Aorta (tissue), 5 donors: ENCODE measurements at regions not wholly inside any gene's neighbourhood (a gene's known extent, or its start where the extent isn't known, plus 50 kb on each side); places are given as distances from the start of the nearest gene placed in this dataset.

Experiments used
- ATAC-seq: fragments of 200-7000 bp; cut with Tn5 transposase; one replicate; pipeline ENCODE4 v1.9.1; 2022; ENCODE audit warnings: moderate library complexity; ENCODE audit not compliant: low FRiP score
- DNase-seq, 2 donors: peaks; one replicate each; pipeline ENCODE4 v3.0.0-alpha.2; 2020
- H3K27ac ChIP-seq, 2 donors: one replicate each; pipeline ENCODE4 v1.5.1; 2013; ENCODE audit warnings: low read length in 2 of 2, mild to moderate bottlenecking in 2 of 2, moderate library complexity in 2 of 2, control low read depth in 1 of 2, inconsistent platforms in 1 of 2, low read depth in 1 of 2
- H3K27me3 ChIP-seq, 2 donors: one replicate each; pipeline ENCODE4 v1.6.1; 2013; ENCODE audit warnings: control low read depth in 1 of 2, low read length in 1 of 2, mild to moderate bottlenecking in 1 of 2, moderate library complexity in 1 of 2; ENCODE audit not compliant: insufficient read depth in 2 of 2, control insufficient read depth in 1 of 2
- H3K36me3 ChIP-seq, 2 donors: one replicate each; pipeline ENCODE4 v1.6.1; 2013; ENCODE audit warnings: control low read depth in 1 of 2, low read length in 1 of 2, mild to moderate bottlenecking in 1 of 2; ENCODE audit not compliant: insufficient read depth in 2 of 2, control insufficient read depth in 1 of 2
- H3K4me1 ChIP-seq, 2 donors: one replicate each; pipeline ENCODE4 v1.6.1; 2013; ENCODE audit warnings: low read length in 2 of 2, control low read depth in 1 of 2, mild to moderate bottlenecking in 1 of 2, moderate library complexity in 1 of 2; ENCODE audit not compliant: insufficient read depth in 2 of 2, control insufficient read depth in 1 of 2
- H3K4me3 ChIP-seq, 2 donors: one replicate each; pipeline ENCODE4 v1.5.1; 2013; ENCODE audit warnings: low read length in 2 of 2, control low read depth in 1 of 2, mild to moderate bottlenecking in 1 of 2
- H3K9me3 ChIP-seq: one replicate; pipeline ENCODE4 v1.6.1; 2013; ENCODE audit warnings: mild to moderate bottlenecking, low read length; ENCODE audit not compliant: control insufficient read depth
- WGBS, 2 donors: extraction: QIAGEN DNeasy Blood & Tissue Kit; methylation state at CpG; one replicate each; pipeline ENCODE4 v1.1.7; 2013; 5-methylcytosine and 5-hydroxymethylcytosine counted together
- intact Hi-C, 2 donors: fragments of 100-400 bp; cut with DNase I; formaldehyde crosslinking; loops; one replicate each; pipeline versions ENCODE4 v1.14.2 to v1.15.0; 2022
- donor health status: healthy with polysubstance abuse.
- donor health status: Bipolar disorder and iron deficiency.
- donor health status: DM: no; HTN: no; CAD: no.
- donor health status: DM: no; HTN: no; CAD: no.
- donor health status: DM: yes; HTN: yes; CAD: no.

DNA sequence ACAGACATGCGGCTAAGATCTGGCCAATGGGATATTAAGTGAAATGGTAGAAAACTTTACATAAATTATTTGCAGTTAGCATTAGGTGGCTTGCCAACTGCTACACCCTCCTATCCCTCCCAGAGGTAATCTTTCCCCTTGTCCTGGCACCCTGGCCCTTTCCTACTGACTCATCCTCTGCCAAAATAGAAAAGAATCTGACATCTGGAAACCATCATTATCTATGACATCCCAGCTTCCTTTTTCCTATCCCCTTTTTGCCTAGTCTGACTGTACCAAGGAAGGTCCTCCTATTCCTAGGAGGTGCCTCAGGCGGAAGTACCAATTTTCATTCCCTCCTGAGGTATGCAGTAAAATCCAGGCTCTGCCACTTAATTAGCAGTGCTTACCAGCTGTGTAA is 163.6 kb upstream of the KLF3 start:
- no peaks in the 10 kb centered on the region for H3K27me3 ChIP-seq
- DNase-seq: no peak
- no peaks in the 10 kb centered on the region for H3K4me1 ChIP-seq
- intact Hi-C loops: no loop called here
- WGBS, 2 donors: 94 to 95% methylated on average over 2 of the region's 2 CpGs
- no peaks in the 10 kb centered on the region for H3K36me3 ChIP-seq
- no peak overlapping the region for H3K4me3 ChIP-seq
- no peak for ATAC-seq
- no peak overlapping the region for H3K27ac ChIP-seq
- no peaks in the 10 kb centered on the region for H3K9me3 ChIP-seq

DNA sequence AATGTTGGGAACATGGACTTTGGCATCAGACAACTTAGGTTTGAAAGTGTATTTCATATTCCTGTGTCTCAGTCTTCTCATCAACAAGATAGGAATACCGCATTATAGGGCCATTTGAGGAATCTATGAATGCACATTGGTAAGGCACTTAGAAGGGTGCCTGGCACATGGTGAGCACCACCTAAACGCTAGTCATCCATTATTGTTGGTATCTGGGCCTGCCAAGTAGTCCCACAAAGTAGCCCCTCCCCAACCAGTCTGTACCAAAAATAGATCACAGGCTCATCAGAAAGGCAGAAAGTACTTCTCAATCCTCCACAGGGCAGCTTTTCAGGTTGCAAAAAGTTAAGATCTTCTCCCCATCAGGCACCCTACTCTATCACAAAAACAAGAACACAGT is 162.3 kb upstream of the KLF3 start:
- Histone ChIP-seq H3K4me3 (no peak overlapping the region), H3K9me3 (no peaks in the 10 kb centered on the region), H3K36me3 (no peaks in the 10 kb centered on the region), H3K27me3 (no peaks in the 10 kb centered on the region), H3K4me1 (no peaks in the 10 kb centered on the region), H3K27ac (no peak overlapping the region)
- ATAC-seq: no peak
- DNase-seq: no peak
- intact Hi-C loops: no loop called here
- WGBS, 2 donors: 64 to 79% methylated on average over 2 of the region's 2 CpGs

DNA sequence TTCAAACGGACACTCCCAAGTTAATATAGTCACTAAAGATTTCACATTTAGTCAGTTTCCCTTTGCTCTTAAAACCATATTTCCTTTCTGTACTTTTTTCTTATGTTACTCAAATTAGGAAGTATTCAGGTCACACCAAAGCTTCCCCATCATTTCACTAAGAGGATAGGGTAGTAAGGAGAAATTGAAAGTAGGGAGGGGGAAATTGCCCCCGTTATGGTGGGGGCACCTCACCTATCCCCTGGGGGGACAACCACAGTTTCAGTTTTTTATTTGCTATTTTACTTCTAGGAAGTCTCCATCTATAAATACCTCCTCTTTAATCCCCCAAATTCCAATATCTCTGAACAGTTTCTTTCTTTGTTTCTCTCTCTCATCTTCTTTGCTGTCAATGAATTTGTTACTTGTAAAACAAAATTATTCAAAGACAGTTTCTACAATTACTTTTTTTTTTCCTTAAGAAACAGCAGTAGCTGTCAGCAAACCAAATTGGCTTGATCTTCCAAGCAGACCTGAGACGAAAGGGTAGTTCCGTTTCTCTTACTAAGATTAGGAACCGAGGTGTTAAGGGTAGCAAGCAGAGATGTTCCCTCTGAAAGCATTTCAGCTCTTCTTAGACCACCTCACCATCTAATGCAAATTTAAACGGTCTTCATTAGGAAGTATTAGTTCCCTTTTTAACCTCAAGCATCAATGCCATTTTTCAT is 160.2 kb upstream of the KLF3 start:
- ATAC-seq (no peak), DNase-seq (no peak)
- no peaks in the 10 kb centered on the region for H3K9me3 ChIP-seq
- intact Hi-C loops: no loop called here
- H3K4me1 ChIP-seq: no peaks in the 10 kb centered on the region
- H3K4me3 ChIP-seq: no peak overlapping the region
- WGBS, 2 donors: 83 to 85% methylated on average over 6 of the region's 6 CpGs
- H3K27ac ChIP-seq: no peak overlapping the region
- H3K27me3 ChIP-seq: no peaks in the 10 kb centered on the region
- no peaks in the 10 kb centered on the region for H3K36me3 ChIP-seq

DNA sequence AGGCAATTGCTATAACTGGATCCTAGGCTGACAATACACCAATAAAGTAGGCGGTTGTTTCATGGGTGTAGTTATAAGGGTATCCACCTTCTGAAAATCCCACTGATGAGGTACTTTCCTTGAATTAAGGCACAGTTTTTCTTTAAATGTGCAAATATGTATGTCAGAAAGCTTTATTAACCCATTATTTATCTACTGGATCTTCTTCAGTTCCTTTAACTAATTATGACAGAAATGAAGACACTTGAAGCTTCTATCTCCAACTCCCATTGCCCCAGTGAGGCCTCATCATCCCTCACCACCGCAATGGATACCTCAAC is 159.6 kb upstream of the KLF3 start:
- DNase-seq (no peak), ATAC-seq (no peak)
- H3K27ac ChIP-seq: no peak overlapping the region
- H3K4me3 ChIP-seq: no peak overlapping the region
- H3K27me3 ChIP-seq: no peaks in the 10 kb centered on the region
- intact Hi-C loops: no loop called here
- H3K9me3 ChIP-seq: no peaks in the 10 kb centered on the region
- no peaks in the 10 kb centered on the region for H3K36me3 ChIP-seq
- 97 to 100% methylated on average over 2 of the region's 2 CpGs for WGBS, 2 donors
- no peaks in the 10 kb centered on the region for H3K4me1 ChIP-seq

DNA sequence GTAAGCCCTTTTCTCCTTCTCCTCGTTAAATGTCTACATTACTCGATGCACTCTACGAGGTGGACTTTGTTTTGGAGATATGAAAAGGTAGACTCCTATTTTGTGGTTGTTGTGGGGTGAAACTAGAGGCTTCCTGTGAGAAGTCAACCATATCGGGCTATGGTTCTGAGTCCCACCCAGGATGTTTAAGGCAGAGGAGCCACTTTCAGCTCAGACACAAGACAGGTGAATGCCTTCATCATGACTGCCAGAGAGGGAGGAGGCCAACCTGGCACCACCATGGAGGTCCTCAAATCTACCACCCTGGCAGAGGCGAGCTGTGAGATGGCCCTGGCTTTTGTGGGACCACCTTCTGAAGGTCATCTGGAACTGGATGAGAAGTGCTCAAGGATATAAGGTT is 154.4 kb upstream of the KLF3 start:
- no peaks in the 10 kb centered on the region for H3K4me1 ChIP-seq
- H3K27me3 ChIP-seq: no peaks in the 10 kb centered on the region
- DNase-seq (no peak), ATAC-seq (no peak)
- H3K9me3 ChIP-seq: no peaks in the 10 kb centered on the region
- H3K27ac ChIP-seq: no peak overlapping the region
- intact Hi-C loops: no loop called here
- no peak overlapping the region for H3K4me3 ChIP-seq
- 86 to 94% methylated on average over 5 of the region's 5 CpGs for WGBS, 2 donors
- H3K36me3 ChIP-seq: no peaks in the 10 kb centered on the region

DNA sequence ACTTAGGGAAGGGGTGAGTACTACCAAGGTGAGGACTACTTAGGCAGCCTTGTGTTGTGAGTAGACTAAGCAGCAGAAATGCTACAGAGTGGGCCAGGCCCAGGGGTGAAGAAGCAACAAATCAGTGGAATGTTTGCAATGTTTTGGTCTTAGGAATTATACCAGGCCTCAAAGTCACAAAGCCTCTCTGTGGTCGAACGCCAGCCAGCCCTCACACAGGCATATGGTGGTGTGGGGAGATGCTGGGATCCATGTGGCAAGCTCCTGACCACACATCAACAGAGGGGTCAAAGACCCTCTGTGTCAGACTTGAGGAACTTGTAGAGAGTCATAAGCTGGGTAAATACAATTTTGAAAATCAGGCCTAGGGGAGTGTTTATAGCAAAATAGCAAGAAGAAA is 153.8 kb upstream of the KLF3 start:
- no peaks in the 10 kb centered on the region for H3K4me1 ChIP-seq
- DNase-seq (no peak), ATAC-seq (no peak)
- 87 to 91% methylated on average over 2 of the region's 2 CpGs for WGBS, 2 donors
- no peaks in the 10 kb centered on the region for H3K36me3 ChIP-seq
- intact Hi-C loops: no loop called here
- no peaks in the 10 kb centered on the region for H3K27me3 ChIP-seq
- no peak overlapping the region for H3K4me3 ChIP-seq
- no peak overlapping the region for H3K27ac ChIP-seq
- H3K9me3 ChIP-seq: no peaks in the 10 kb centered on the region

DNA sequence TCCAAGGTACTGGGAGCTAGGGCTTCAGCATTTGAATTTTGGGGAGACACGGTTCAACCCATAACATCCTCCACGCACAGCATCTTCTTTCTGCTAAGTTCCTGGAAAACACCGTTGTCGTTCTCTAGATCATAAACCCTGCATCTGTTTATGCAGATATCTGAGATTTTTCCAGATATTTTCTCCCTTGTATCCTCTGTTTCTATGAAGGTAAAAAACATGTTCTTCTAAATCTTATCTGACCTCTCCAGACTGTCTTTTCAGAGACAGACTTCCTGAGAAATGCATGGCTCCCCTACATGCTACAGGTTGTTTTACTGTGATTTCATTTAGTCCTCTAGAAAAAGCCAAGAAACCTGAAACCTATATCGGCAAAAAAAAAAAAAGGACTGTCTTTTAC is 152.3 kb upstream of the KLF3 start:
- no peaks in the 10 kb centered on the region for H3K9me3 ChIP-seq
- WGBS, 2 donors: 78 to 92% methylated on average over 5 of the region's 5 CpGs
- ATAC-seq (no peak), DNase-seq (no peak)
- intact Hi-C loops: no loop called here
- H3K27me3 ChIP-seq: no peaks in the 10 kb centered on the region
- H3K4me3 ChIP-seq: no peak overlapping the region
- no peak overlapping the region for H3K27ac ChIP-seq
- H3K4me1 ChIP-seq: no peaks in the 10 kb centered on the region
- H3K36me3 ChIP-seq: no peaks in the 10 kb centered on the region

DNA sequence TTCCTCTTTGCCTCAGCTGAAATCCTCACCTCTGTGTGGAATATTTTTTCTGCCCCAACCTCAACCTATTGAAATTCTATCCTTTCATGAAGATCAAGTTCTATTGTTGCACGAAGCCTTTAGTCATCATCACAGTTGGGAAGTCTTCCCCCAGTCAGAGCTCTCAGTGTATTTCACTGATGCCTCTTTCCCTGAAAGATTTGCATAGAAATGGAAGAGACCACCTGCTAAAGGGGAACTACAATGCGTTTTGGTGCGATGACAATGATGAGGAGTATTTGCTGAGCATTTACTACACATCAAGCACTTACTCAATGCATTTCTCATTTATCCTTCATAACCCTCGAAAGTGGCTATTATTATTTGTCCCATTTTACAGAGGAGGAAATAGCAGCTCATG is 151.2 kb upstream of the KLF3 start:
- no peak overlapping the region for H3K4me3 ChIP-seq
- ATAC-seq: no peak
- H3K36me3 ChIP-seq: no peaks in the 10 kb centered on the region
- no peaks in the 10 kb centered on the region for H3K9me3 ChIP-seq
- intact Hi-C loops: no loop called here
- H3K27ac ChIP-seq: no peak overlapping the region
- H3K27me3 ChIP-seq: no peaks in the 10 kb centered on the region
- 54 to 66% methylated on average over 4 of the region's 4 CpGs for WGBS, 2 donors
- DNase-seq: no peak
- H3K4me1 ChIP-seq: no peaks in the 10 kb centered on the region

DNA sequence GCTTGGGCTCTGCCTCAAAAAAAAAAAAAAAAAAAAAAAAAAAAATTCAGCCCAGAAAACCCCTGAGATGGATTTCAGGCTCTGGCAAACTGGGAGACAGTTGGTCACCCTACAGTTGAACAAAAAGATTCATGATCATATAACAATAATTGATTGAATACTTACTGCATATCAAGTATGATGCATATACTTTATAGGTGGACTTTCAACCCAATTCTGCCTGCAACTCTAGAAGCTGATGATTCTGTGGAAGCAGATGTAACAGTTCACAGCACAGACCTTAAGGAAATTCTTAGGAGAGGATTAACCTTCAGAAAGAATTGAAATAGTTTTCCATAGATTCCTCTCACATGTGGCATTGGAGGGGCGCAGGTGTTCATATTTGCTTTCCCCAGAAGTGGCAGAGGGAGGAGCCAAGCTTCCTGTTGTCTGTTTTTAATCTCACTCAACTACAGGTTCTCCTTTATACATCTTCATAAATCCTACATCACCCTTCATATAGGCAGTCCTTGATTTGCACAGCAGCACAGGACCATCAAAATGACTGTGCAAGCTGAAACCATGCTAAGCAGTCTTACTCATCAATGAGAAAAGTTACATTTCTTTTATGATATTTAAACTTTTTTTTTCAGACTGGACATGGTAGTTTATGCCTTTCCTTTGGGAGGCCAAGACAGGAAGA is 149.4 kb upstream of the KLF3 start:
- Histone ChIP-seq H3K27ac (no peak overlapping the region), H3K9me3 (no peaks in the 10 kb centered on the region), H3K36me3 (no peaks in the 10 kb centered on the region), H3K27me3 (no peaks in the 10 kb centered on the region), H3K4me1 (no peaks in the 10 kb centered on the region), H3K4me3 (no peak overlapping the region)
- ATAC-seq (no peak), DNase-seq (no peak)
- intact Hi-C loops: no loop called here
- WGBS, 2 donors: 94 to 95% methylated on average over 1 of the region's 1 CpG
